HL-60 (cell line): ENCODE measurements at regions not wholly inside any gene's neighbourhood (a gene's known extent, or its start where the extent isn't known, plus 50 kb on each side); places are given as distances from the start of the nearest gene placed in this dataset.

Experiments used
- DNase-seq, 2 experiments: peaks; one replicate each; pipeline ENCODE4 v3.0.0-alpha.2; 2010 to 2020; ENCODE audit warnings: low read depth in 1 of 2, low spot score in 1 of 2
- H3K27ac ChIP-seq: fragments of 250-450 bp; sonication (Bioruptor Pico); replicated peaks from 2 replicates; pipeline ENCODE4 v1.5.1; 2020; ENCODE audit warnings: mild to moderate bottlenecking, moderate library complexity
- H3K27me3 ChIP-seq: fragments of 250-450 bp; sonication (Bioruptor Pico); 2 replicates; pipeline ENCODE4 v1.5.1; 2021; ENCODE audit warnings: mild to moderate bottlenecking, moderate library complexity; ENCODE audit not compliant: insufficient read depth, poor library complexity, severe bottlenecking
- H3K4me3 ChIP-seq: replicated peaks from 2 replicates; pipeline ENCODE4 v1.5.1; 2011; ENCODE audit warnings: mild to moderate bottlenecking, control low read depth, low read length; ENCODE audit not compliant: insufficient read depth
- CTCF ChIP-seq: IDR thresholded peaks from one replicate; pipeline ENCODE4 v1.5.1; 2011; ENCODE audit warnings: low read length, control low read depth, inconsistent platforms; ENCODE audit not compliant: insufficient read depth
- GABPA ChIP-seq: IDR thresholded peaks from 2 replicates; pipeline ENCODE4 v1.6.1; 2012; ENCODE audit warnings: low read depth
- POLR2AphosphoS5 ChIP-seq: IDR thresholded peaks from 2 replicates; pipeline ENCODE4 v1.6.1; 2012; ENCODE audit warnings: low read depth
- REST ChIP-seq: IDR thresholded peaks from 2 replicates; pipeline ENCODE4 v1.6.1; 2012; ENCODE audit warnings: low read depth; ENCODE audit not compliant: insufficient replicate concordance
- SPI1 ChIP-seq: IDR thresholded peaks from 2 replicates; pipeline ENCODE4 v1.6.1; 2012; ENCODE audit warnings: low read depth, mild to moderate bottlenecking, borderline replicate concordance

GRCh38 chr14:100381395-100382105, 58.4 kb downstream of the SLC25A47 start:
- TF ChIP-seq GABPA (no peak), SPI1 (no peak), REST (no peak), POLR2AphosphoS5 (no peak), CTCF (no peak)
- no peak overlapping the region for H3K27ac ChIP-seq

GRCh38 chr14:100382106-100382455, 58.9 kb downstream of the SLC25A47 start:
- no peaks in the 10 kb centered on the region for H3K27me3 ChIP-seq
- no peak for TF ChIP-seq CTCF
- no peak for TF ChIP-seq SPI1
- no peak for TF ChIP-seq GABPA
- TF ChIP-seq REST: no peak
- TF ChIP-seq POLR2AphosphoS5: no peak
- DNase-seq: no peak
- no peak overlapping the region for H3K4me3 ChIP-seq
- no peak overlapping the region for H3K27ac ChIP-seq

More at GRCh38 chr14:100381395-100382105, 58.4 kb downstream of the SLC25A47 start:
- no peaks in the 10 kb centered on the region for H3K27me3 ChIP-seq
- no peak for DNase-seq
- H3K4me3 ChIP-seq: no peak overlapping the region

- TF ChIP-seq CTCF (peak; percentile 87), SPI1 (no peak), REST (no peak), GABPA (no peak), POLR2AphosphoS5 (no peak)
- DNase-seq: peak in 1 of 2 experiments; percentile 66
- H3K27ac ChIP-seq: no peak overlapping the region
- no peaks in the 10 kb centered on the region for H3K27me3 ChIP-seq
- no peak overlapping the region for H3K4me3 ChIP-seq
Observed at GRCh38 chr14:100383727-100384158, 60.6 kb downstream of the SLC25A47 start.
